Stimulated activated CD4-positive, alpha-beta T cell treated with anti-CD3 and anti-CD28 coated beads, Interleukin-2, amount 100 ng/mL, for 24 hours (primary cell): ENCODE measurements at regions not wholly inside any gene's neighbourhood (a gene's known extent, or its start where the extent isn't known, plus 50 kb on each side); places are given as distances from the start of the nearest gene placed in this dataset.

Source experiments
- DNase-seq, 2 donors: peaks; one replicate each; pipeline ENCODE4 v3.0.0-alpha.2; 2020

DNA sequence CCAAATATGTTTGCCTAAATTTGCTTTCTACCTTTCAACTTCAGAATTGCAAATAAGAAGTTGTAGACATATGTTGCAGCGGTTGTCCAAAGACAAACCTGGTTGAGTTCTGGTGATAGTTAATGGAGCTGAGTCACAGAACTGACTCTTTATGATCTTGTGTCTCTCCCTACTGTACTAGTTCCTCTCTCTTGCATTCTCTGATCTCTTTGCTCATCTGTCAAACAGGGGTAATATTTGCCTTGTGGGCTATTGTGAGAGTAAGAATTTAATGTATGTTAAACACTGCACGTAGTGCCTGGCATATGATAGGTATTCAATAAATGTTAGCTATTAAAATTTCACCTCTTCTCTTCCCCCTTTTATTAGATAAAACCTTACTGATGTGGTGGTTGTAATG lies 283.5 kb upstream of the RGS6 start:
- DNase-seq = no peak

DNA sequence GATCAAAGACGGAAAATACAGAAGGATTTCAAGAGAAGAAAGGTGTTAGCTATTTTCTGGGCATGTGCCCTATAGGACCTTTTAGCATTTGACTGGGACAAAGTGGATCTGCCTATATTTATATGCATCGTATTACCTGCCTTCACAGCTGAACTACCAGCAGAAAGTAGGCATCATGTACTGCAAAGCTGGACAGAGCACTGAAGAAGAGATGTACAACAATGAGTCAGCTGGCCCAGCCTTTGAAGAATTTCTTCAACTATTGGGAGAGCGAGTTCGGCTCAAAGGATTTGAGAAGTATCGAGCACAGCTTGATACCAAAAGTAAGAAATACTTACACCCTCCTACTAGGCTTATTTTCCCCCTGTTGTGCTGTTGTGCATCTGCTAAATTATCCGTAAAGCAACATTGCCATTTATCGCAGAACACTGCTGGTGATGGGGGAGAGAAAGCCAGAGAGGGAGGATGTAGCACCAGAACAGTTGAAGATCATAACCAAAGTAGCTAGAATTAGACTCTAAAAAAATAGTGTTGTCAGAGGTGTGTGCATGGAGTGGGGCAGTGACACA lies 282.0 kb upstream of the RGS6 start:
- no peak for DNase-seq

DNA sequence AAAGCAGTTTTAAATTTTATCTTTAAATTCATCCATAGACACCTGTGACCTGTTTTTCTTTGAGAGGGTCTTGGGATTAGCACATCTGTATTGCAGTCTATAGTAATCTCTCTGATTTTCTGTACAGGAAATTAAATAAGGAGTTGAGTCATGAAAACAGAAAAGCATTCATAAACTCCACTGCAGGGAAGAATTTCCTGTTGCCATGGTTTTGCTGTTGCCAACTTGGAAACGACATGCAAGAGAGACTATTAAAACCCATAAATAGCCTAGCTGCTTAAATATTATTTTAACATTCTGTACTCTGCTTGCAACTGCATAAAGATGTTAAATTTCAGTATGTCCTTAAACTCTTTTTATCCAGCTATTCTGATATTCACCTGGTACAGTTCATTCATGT lies 281.0 kb upstream of the RGS6 start:
- DNase-seq = no peak

- no peak for DNase-seq
These were observed 279.9 kb upstream of the RGS6 start for GRCh38 chr14:71652368-71652767.

DNA sequence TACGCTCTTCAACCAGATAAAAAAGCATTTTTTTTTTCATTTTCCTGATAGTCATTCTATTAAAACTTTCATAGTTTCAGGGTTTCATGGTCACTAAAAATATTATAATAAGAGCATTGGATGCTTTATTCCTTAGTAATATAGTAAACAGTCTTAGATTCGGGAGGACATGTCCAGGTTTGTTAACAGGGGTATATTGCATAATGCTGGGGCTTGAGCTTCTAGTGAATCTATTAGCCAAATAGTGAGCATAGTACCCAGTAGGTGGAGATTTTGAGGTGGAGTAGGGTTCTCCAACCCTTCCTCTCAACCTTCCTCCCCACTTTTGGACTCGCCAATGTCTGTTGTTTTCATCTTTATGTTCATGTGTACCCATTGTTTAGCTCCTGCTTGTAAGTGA lies 277.4 kb upstream of the RGS6 start:
- DNase-seq = no peak

- DNase-seq = no peak
These were observed 273.9 kb upstream of the RGS6 start for GRCh38 chr14:71658261-71658860.

- DNase-seq = no peak
These were observed 273.1 kb upstream of the RGS6 start for GRCh38 chr14:71659159-71659558.

DNA sequence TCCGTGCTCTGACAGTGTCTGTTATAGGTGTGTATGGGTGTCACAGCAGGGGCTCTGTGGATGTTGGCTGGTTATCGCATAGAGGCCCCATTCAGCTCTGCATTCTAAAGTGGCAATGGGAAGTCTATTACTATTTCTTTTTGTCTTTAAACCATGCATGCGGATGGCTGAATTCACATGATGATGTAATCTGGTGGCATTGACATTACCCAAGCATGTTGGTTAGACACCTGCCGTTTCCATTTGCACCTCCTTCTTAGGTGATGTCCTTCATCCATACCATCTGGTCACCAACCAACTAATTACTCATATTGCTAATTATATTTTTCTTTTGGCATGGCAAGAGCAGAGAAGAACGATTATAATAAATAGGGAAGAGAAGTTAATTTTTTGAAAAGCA lies 270.8 kb upstream of the RGS6 start:
- DNase-seq = no peak

DNA sequence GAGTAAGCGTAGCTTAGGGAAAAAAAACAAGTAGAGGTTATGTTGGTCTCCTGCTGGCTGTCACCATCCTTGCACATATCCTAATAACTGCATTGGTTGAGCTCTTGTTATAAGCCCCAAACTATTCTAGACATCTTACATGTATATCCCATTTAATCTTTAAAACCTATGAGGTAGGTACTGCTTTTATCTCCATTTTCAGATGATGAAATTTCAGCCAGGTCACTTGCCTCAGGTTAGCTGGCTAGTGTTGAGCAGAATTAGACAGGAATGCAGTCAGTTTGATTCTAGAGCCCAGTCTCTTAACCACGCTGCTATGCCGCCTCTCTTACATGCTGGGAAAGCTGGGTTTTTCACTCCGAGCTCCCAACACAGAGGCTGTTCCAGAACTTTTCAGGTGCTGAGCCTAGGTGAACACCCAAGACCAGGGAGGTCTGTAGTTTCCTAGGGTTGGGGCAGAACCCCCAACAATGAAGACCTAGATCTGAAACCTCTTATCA lies 269.9 kb upstream of the RGS6 start:
- DNase-seq = no peak

DNA sequence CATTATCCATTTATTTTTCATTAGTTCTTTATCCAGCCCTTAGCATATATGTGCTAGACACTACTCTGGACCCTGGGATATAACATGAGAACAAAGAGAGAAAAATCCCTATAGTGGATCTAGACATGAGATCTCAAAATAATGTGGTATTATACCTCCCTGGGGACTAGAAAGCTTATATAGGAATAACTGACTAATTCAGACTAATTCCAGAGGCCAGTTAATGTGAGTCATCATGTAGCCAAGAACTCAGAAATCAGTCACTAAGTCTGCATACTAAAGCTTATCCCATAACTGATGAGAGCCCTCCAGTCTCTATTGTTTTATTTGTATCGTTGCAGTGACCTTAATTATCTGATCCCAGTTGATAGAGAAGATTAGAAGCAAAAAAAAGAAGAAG lies 267.1 kb upstream of the RGS6 start:
- DNase-seq = no peak

DNA sequence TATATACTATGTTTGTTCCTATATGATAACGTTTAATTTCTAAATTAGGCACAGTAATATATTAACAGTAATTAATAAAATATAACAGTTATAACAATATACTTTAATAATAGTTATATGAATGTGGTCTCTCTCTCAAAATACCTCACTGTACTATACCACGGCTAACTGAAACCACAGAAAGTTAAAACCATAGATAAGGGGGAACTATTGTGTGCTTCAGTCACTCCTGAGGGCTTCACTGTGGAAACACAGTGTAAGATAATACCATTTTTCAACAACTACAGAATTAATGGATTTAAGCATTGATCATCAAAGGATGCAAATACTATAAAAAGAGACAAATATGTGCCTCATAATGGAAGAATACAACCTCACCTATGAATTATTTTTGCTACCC lies 266.4 kb upstream of the RGS6 start:
- no peak for DNase-seq

- DNase-seq = no peak
These were observed 265.6 kb upstream of the RGS6 start for GRCh38 chr14:71666571-71667145.

DNA sequence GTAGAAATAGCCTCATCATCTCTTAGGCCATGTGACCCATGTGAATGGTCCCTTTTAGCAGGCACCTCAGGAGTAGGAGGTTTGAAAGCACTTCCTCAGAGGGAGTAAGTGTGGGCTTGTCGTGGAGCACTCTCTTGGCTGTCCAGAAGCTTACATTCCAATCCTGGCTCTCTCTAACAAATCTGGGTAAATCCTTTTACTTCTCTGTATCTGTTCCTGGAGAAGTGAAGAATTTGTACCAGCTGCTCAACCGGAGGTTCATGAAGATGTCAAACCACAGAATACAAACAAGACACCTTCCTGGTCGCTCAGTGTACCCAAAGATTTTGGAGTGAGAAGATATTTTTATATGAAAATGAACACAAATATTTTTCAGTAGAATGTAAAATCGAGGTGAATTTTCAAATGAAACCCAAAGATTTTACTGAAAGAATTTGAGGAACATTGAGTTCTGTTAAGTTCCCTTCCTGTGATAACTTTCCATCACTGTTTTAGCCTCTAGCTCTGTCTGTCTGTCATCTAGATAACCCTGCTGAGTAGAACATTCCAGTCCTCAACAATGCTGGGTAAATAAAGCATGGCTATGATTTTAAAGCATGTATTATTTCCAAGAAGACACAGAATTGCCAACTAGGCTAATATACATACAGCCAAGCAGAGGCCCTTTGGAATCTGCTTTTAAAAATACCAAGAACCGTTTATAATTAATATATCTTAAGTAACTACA lies 263.9 kb upstream of the RGS6 start:
- no peak for DNase-seq

DNA sequence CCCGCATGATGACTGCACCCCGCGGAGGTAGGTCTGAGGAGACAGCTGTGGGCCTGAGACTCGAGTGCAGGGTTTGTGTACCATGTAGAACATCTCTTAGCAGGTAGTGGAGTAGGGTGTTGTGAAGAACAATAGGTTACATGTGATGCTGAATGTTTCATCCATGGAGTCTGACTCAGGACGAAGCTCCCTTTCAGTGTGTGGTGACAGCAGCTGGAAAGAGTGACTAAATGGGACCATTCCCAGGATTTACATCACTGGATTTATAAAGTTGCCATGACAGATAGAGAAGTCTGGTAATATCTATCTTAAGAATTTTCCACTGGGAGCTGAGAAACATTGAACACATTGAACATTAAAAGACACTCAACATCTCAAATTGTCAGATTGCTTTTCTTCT lies 259.6 kb upstream of the RGS6 start:
- DNase-seq = no peak

GRCh38 chr14:71675126-71675899 lies 256.9 kb upstream of the RGS6 start:
- DNase-seq = no peak

- no peak for DNase-seq
These were observed 256.3 kb upstream of the RGS6 start for GRCh38 chr14:71675900-71676287.

DNA sequence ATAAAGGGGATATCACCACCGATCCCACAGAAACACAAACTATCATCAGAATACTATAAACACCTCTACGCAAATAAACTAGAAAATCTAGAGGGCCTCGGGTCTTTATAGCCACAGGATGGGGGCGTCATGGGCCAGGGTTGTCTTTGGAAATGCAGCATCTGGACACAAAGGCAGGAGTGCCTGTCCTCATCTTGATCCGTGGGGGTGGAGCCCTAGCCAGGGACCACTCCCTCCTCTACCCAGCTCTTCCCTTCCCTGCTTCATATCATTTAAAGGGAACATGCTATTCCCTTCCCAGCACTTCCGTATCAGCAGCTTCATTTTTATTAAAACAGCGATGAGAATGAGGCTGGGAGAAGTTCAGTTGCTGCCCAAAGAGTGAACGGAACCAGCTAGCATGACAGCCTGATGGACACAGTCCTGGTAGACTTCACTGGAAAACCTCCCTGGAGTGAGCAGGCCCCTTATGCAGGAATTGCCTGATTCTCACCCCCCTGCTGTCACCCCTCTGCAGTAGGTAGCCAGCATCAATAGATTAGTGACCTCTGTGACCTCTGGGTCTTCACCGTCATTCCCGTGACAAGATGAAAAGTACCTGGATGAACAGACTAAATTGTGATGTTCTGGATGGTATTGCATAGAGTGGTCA lies 251.4 kb upstream of the RGS6 start:
- DNase-seq = no peak

GRCh38 chr14:71682337-71682736 lies 249.9 kb upstream of the RGS6 start:
- no peak for DNase-seq

DNA sequence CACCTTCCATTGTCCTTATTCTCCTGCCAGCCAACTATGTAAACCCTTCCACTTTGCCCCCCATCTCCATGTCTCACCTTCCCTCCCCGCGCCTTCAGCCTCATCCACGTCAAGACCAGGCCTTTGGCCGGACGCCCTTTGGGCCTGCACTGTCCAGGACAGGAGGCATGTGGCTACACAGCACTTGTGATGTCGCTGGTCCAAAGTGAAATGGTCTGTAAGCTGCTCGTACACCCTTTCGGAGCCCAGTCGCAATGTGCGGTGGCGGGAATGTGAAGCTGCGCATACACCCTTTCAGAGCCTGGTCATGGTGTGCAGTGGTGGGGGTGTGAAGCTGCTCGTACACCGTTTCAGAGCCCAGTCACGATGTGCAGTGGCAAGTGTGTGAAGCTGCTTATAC lies 247.9 kb upstream of the RGS6 start:
- no peak for DNase-seq

GRCh38 chr14:71686677-71687076 lies 245.6 kb upstream of the RGS6 start:
- no peak for DNase-seq

DNA sequence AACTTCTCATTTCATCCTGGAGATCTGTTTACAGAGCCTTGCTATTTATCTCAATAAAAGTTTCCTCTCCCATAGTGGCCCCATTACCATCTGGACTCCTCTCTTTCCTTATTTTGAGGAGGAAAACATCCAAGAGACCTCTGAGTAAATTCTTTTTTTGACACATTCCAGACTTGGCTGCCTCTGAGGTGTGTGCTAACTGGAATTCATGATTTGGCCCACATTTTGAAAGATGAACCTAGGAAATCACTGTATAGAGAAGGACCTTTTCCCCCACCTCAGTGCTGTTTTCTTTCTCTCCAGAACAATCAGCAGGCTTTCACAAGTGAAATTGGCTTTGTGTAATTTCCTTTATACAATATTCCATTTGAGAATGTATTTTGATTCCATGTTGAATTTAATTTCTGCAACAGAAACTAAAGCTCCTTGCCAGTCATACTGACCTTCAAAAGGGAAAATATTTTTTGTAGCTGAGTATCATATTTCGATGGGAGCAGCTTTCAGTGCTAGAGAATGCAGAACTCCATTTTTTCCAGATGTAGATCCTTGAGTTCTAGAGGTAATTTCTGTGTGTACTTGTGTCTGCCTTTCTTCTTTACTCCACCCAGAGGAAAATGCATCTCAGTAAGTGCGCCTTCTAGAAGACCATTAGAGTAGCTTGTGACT lies 244.9 kb upstream of the RGS6 start:
- DNase-seq = no peak

GRCh38 chr14:71688576-71688975 lies 243.7 kb upstream of the RGS6 start:
- no peak for DNase-seq
